ENCODE measurements at regions not wholly inside any gene's neighbourhood (a gene's known extent, or its start where the extent isn't known, plus 50 kb on each side); places are given as distances from the start of the nearest gene placed in this dataset.

DNA sequence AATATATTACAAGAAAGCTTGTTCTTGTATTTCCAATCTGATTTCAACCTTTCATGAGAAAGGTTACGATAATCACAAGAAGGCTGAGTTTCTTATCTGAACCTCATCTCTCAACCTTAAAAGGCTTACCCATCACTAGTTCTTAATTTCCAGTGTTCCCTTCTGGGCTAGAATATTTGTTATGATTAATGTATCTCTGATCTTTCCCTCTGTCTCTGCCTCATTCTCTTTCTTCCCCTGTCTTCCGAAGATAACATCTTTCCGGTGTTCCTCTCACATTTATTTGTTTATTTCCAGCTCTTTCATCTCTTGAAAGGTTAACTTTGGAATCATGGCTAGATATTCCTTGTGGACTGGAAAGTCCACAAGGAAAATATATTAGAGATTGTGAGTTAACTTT lies 255.9 kb downstream of the SLC6A15 start:
- Mint-ChIP-seq H3K4me1 (no peaks in the 10 kb centered on the region), H3K9me3 (peaks cover 0 to 21% (median 5%) of the 10 kb centered on the region in 5 donors), H3K36me3 (no peaks in the 10 kb centered on the region), H3K4me3 (no peak overlapping the region), H3K27ac (no peak overlapping the region), H3K27me3 (no peaks in the 10 kb centered on the region)
- no peak overlapping the region for H3K27ac ChIP-seq (ENCODE audit: low read depth, low read length)
- no peaks in the 10 kb centered on the region for H3K4me1 ChIP-seq (ENCODE audit: insufficient read depth, low read length)
- H3K4me3 ChIP-seq (ENCODE audit: low read length), result no peak overlapping the region
- no peaks in the 10 kb centered on the region for H3K27me3 ChIP-seq (ENCODE audit: insufficient read depth, low read length, poor library complexity, severe bottlenecking)
- H3K9me3 ChIP-seq (ENCODE audit: low read length), result no peaks in the 10 kb centered on the region
- POLR2A ChIA-PET, result no interaction called here
- no peak for DNase-seq
- H3K36me3 ChIP-seq (ENCODE audit: insufficient read depth, low read length), result no peaks in the 10 kb centered on the region
- CTCF ChIA-PET, result no interaction called here

GRCh38 chr12:84653482-84653881 lies 259.1 kb downstream of the SLC6A15 start:
- Histone ChIP-seq H3K9me3 (ENCODE audit: low read length) (no peaks in the 10 kb centered on the region), H3K4me1 (ENCODE audit: insufficient read depth, low read length) (no peaks in the 10 kb centered on the region), H3K4me3 (ENCODE audit: low read length) (no peak overlapping the region), H3K27me3 (ENCODE audit: insufficient read depth, low read length, poor library complexity, severe bottlenecking) (no peaks in the 10 kb centered on the region), H3K27ac (ENCODE audit: low read depth, low read length) (no peak overlapping the region), H3K36me3 (ENCODE audit: insufficient read depth, low read length) (no peaks in the 10 kb centered on the region)
- no peak for DNase-seq
- CTCF ChIA-PET, result no interaction called here
- H3K4me1 Mint-ChIP-seq, result no peaks in the 10 kb centered on the region
- POLR2A ChIA-PET, result no interaction called here
- H3K27me3 Mint-ChIP-seq, result no peaks in the 10 kb centered on the region
- no peaks in the 10 kb centered on the region for H3K36me3 Mint-ChIP-seq
- no peak overlapping the region for H3K4me3 Mint-ChIP-seq
- no peak overlapping the region for H3K27ac Mint-ChIP-seq
- H3K9me3 Mint-ChIP-seq, result peaks cover 0 to 13% (median 7%) of the 10 kb centered on the region in 5 donors

DNA sequence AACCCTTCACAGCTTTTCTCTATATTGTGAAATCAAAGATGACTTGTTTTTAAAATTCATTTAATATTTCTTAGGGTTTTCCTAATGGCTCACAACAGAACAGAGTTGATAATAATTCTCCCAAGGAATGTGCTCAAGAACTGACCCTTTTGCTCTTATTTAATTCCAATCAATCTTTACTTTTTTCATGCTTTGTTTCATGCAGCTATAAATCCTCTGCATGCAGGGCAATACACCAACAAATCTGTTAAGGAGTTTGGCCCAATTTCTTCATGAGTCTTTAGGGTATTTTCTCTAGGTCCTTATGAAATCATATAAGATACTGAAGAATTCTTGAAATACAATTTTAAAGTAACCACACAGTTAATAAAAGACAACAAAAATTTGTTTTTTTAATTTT lies 264.2 kb downstream of the SLC6A15 start:
- CTCF ChIA-PET, result no interaction called here
- H3K9me3 Mint-ChIP-seq, result peaks cover 0 to 7% (median 2%) of the 10 kb centered on the region in 5 donors
- no peaks in the 10 kb centered on the region for H3K4me1 ChIP-seq (ENCODE audit: insufficient read depth, low read length)
- H3K27ac Mint-ChIP-seq, result no peak overlapping the region
- H3K27me3 Mint-ChIP-seq, result peaks cover 0 to 2% of the 10 kb centered on the region in 2 donors
- no peaks in the 10 kb centered on the region for H3K27me3 ChIP-seq (ENCODE audit: insufficient read depth, low read length, poor library complexity, severe bottlenecking)
- H3K36me3 Mint-ChIP-seq, result no peaks in the 10 kb centered on the region
- POLR2A ChIA-PET, result no interaction called here
- H3K4me3 Mint-ChIP-seq, result no peak overlapping the region
- H3K36me3 ChIP-seq (ENCODE audit: insufficient read depth, low read length), result no peaks in the 10 kb centered on the region
- H3K4me1 Mint-ChIP-seq, result no peaks in the 10 kb centered on the region
- no peaks in the 10 kb centered on the region for H3K9me3 ChIP-seq (ENCODE audit: low read length)
- no peak overlapping the region for H3K4me3 ChIP-seq (ENCODE audit: low read length)
- DNase-seq, result no peak
- no peak overlapping the region for H3K27ac ChIP-seq (ENCODE audit: low read depth, low read length)

DNA sequence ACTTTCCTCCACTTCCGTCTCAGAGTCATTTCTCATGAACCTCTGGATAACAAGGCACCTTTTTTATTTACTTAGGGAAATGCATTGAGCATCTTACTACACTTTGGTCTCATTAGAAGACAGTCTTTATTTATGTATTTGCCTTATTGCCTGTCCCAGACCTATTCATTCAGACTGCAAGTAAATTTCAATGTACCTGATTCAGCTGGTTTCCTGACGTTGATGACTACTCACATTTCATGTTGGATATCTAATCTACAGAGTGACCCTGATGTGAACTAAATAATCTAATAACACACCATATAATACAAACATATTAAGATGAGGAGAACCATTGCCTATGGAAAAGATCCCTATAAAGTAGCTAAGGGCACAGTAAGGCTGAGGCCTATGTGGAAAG lies 267.7 kb downstream of the SLC6A15 start:
- ChIA-PET POLR2A (no interaction called here), CTCF (no interaction called here)
- H3K36me3 ChIP-seq (ENCODE audit: insufficient read depth, low read length), result no peaks in the 10 kb centered on the region
- no peak overlapping the region for H3K4me3 Mint-ChIP-seq
- H3K36me3 Mint-ChIP-seq, result no peaks in the 10 kb centered on the region
- H3K27me3 Mint-ChIP-seq, result peaks cover 0 to 2% of the 10 kb centered on the region in 2 donors
- H3K4me3 ChIP-seq (ENCODE audit: low read length), result no peak overlapping the region
- no peak overlapping the region for H3K27ac ChIP-seq (ENCODE audit: low read depth, low read length)
- no peaks in the 10 kb centered on the region for H3K4me1 Mint-ChIP-seq
- no peaks in the 10 kb centered on the region for H3K27me3 ChIP-seq (ENCODE audit: insufficient read depth, low read length, poor library complexity, severe bottlenecking)
- no peaks in the 10 kb centered on the region for H3K9me3 ChIP-seq (ENCODE audit: low read length)
- H3K27ac Mint-ChIP-seq, result no peak overlapping the region
- peaks cover 0 to 5% (median 3%) of the 10 kb centered on the region in 5 donors for H3K9me3 Mint-ChIP-seq
- H3K4me1 ChIP-seq (ENCODE audit: insufficient read depth, low read length), result no peaks in the 10 kb centered on the region
- DNase-seq, result no peak

GRCh38 chr12:84643993-84644392 lies 268.6 kb downstream of the SLC6A15 start:
- no peak overlapping the region for H3K4me3 Mint-ChIP-seq
- Histone ChIP-seq H3K9me3 (ENCODE audit: low read length) (no peaks in the 10 kb centered on the region), H3K4me1 (ENCODE audit: insufficient read depth, low read length) (no peaks in the 10 kb centered on the region), H3K27me3 (ENCODE audit: insufficient read depth, low read length, poor library complexity, severe bottlenecking) (no peaks in the 10 kb centered on the region), H3K27ac (ENCODE audit: low read depth, low read length) (no peak overlapping the region), H3K4me3 (ENCODE audit: low read length) (no peak overlapping the region), H3K36me3 (ENCODE audit: insufficient read depth, low read length) (no peaks in the 10 kb centered on the region)
- H3K27ac Mint-ChIP-seq, result no peak overlapping the region
- H3K27me3 Mint-ChIP-seq, result peaks cover 0 to 2% of the 10 kb centered on the region in 2 donors
- CTCF ChIA-PET, result no interaction called here
- no peaks in the 10 kb centered on the region for H3K4me1 Mint-ChIP-seq
- peaks cover 0 to 6% (median 2%) of the 10 kb centered on the region in 5 donors for H3K9me3 Mint-ChIP-seq
- H3K36me3 Mint-ChIP-seq, result no peaks in the 10 kb centered on the region
- POLR2A ChIA-PET, result no interaction called here
- no peak for DNase-seq

- Histone ChIP-seq H3K27ac (ENCODE audit: low read depth, low read length) (no peak overlapping the region), H3K4me3 (ENCODE audit: low read length) (no peak overlapping the region), H3K4me1 (ENCODE audit: insufficient read depth, low read length) (no peaks in the 10 kb centered on the region), H3K36me3 (ENCODE audit: insufficient read depth, low read length) (no peaks in the 10 kb centered on the region), H3K9me3 (ENCODE audit: low read length) (no peaks in the 10 kb centered on the region), H3K27me3 (ENCODE audit: insufficient read depth, low read length, poor library complexity, severe bottlenecking) (no peaks in the 10 kb centered on the region)
- CTCF ChIA-PET, result no interaction called here
- POLR2A ChIA-PET, result no interaction called here
- Mint-ChIP-seq H3K27me3 (peaks cover 0 to 2% of the 10 kb centered on the region in 2 donors), H3K4me1 (no peaks in the 10 kb centered on the region), H3K36me3 (no peaks in the 10 kb centered on the region), H3K27ac (no peak overlapping the region), H3K4me3 (no peak overlapping the region), H3K9me3 (peaks cover 0 to 10% (median 0%) of the 10 kb centered on the region in 5 donors)
- no peak for DNase-seq
Observed at GRCh38 chr12:84641940-84642545, 270.6 kb downstream of the SLC6A15 start.

DNA sequence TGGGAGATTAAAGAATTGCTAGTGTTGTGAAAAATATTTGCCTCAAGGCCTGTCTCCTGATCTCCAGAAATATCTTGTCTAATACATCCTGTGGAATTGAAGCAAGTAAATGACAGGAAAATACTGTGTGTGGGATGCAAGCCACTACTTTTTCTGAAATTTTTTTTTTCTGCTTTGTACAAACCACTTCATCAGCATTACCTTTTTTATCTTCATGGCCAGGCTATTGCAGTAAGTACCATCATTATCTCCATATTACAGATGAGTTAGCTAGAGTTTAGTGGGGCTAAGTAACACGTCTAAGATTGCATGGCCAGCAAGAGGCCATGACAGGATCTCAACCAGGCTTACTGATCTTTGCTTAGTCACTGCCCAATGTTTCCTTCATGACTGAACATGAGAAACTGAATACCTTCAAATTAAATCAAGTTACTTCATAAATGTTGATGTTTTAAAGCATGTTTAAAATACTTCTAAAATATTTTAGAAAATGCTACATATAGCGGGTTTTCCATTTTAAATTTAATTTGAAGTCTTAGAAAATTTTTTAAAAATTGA lies 273.7 kb downstream of the SLC6A15 start:
- Histone ChIP-seq H3K27ac (ENCODE audit: low read depth, low read length) (no peak overlapping the region), H3K9me3 (ENCODE audit: low read length) (no peaks in the 10 kb centered on the region), H3K4me3 (ENCODE audit: low read length) (no peak overlapping the region), H3K36me3 (ENCODE audit: insufficient read depth, low read length) (no peaks in the 10 kb centered on the region), H3K4me1 (ENCODE audit: insufficient read depth, low read length) (no peaks in the 10 kb centered on the region), H3K27me3 (ENCODE audit: insufficient read depth, low read length, poor library complexity, severe bottlenecking) (no peaks in the 10 kb centered on the region)
- DNase-seq, result no peak
- Mint-ChIP-seq H3K4me1 (no peaks in the 10 kb centered on the region), H3K36me3 (no peaks in the 10 kb centered on the region), H3K27me3 (no peaks in the 10 kb centered on the region), H3K27ac (no peak overlapping the region), H3K9me3 (peaks cover 0 to 27% (median 0%) of the 10 kb centered on the region in 5 donors), H3K4me3 (no peak overlapping the region)
- POLR2A ChIA-PET, result no interaction called here
- CTCF ChIA-PET, result no interaction called here

DNA sequence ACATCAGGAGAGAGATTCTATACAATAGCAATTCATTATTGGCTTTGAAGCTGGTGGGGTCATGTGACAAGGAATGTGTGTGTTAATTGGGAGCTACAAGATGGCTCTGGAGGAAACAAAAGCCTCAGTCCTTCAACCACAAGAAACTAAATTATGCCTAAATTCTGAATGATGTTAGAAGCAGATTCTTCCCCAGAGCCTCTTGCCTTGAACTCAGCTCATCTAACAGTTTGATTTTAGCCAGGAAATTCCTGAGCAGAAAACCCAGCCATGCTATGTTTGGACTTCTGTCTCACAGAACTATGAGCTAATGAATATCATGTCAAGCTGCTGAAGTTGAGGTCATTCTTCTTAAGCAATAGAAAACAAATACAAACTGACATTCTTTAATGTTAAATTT lies 274.7 kb downstream of the SLC6A15 start:
- ChIA-PET CTCF (no interaction called here), POLR2A (no interaction called here)
- Mint-ChIP-seq H3K27me3 (no peaks in the 10 kb centered on the region), H3K4me3 (no peak overlapping the region), H3K36me3 (no peaks in the 10 kb centered on the region), H3K4me1 (no peaks in the 10 kb centered on the region), H3K9me3 (peaks cover 0 to 27% (median 0%) of the 10 kb centered on the region in 5 donors), H3K27ac (no peak overlapping the region)
- Histone ChIP-seq H3K27ac (ENCODE audit: low read depth, low read length) (no peak overlapping the region), H3K9me3 (ENCODE audit: low read length) (no peaks in the 10 kb centered on the region), H3K4me3 (ENCODE audit: low read length) (no peak overlapping the region), H3K4me1 (ENCODE audit: insufficient read depth, low read length) (no peaks in the 10 kb centered on the region), H3K36me3 (ENCODE audit: insufficient read depth, low read length) (no peaks in the 10 kb centered on the region), H3K27me3 (ENCODE audit: insufficient read depth, low read length, poor library complexity, severe bottlenecking) (no peaks in the 10 kb centered on the region)
- no peak for DNase-seq
